A549 (cell line): ENCODE measurements at regions not wholly inside any gene's neighbourhood (a gene's known extent, or its start where the extent isn't known, plus 50 kb on each side); places are given as distances from the start of the nearest gene placed in this dataset.

ENCODE experiments used
- ATAC-seq, 2 experiments: fragments of 200-7000 bp in 1 of 2; fragments of >200 bp in 1 of 2; cut with Nextera tagmentation in 1 of 2; cut with Tn5 transposase in 1 of 2; 3 replicates each; pipeline versions ENCODE4 v1.8.0 to v1.9.1; 2018 to 2020; ENCODE audit warnings: mild to moderate bottlenecking in 1 of 2, moderate library complexity in 1 of 2
- CTCF ChIA-PET: fragments of 300-600 bp; sonication (Branson Sonifier 250); formaldehyde crosslinking; extraction: SDS; loops from one replicate; lab custom pipeline; 2021; ENCODE audit warnings: antibody characterized with exemption, inconsistent platforms; lab: Yijun Ruan, JAX
- POLR2A ChIA-PET: fragments of 350-600 bp; formaldehyde crosslinking; extraction: SDS; loops from one replicate; lab custom pipeline; 2021; ENCODE audit warnings: antibody characterized with exemption, inconsistent platforms; lab: Yijun Ruan, JAX
- DNase-seq, 2 experiments: peaks; one replicate each; pipeline versions ENCODE4 v3.0.0 to v3.0.0-alpha.2; 2011 to 2016; ENCODE audit warnings: low read depth in 1 of 2, low spot score in 1 of 2
- FAIRE-seq: peaks from 2 replicates; lab custom pipeline; 2011; peaks lifted over from hg19 to GRCh38; lab: Jason Lieb, UNC
- H3K27ac ChIP-seq, 2 experiments: fragments of >200 bp; sonication (Bioruptor Twin); formaldehyde crosslinking; 3 replicates each; pipeline ENCODE4 v1.5.1; 2016 to 2017
- H3K4me1 ChIP-seq: fragments of >200 bp; sonication (Bioruptor Twin); formaldehyde crosslinking; 3 replicates; pipeline ENCODE4 v1.6.1; 2016
- H3K4me2 ChIP-seq: fragments of >200 bp; sonication (Bioruptor Twin); formaldehyde crosslinking; 3 replicates; pipeline ENCODE4 v1.6.1; 2016
- H3K4me3 ChIP-seq: fragments of >200 bp; sonication (Bioruptor Twin); formaldehyde crosslinking; 3 replicates; pipeline ENCODE4 v1.5.1; 2016
- H3K9me3 ChIP-seq: fragments of >200 bp; sonication (Bioruptor Twin); formaldehyde crosslinking; 3 replicates; pipeline ENCODE4 v1.6.1; 2016
- ATOH8 ChIP-seq: fragments of 250-450 bp; sonication (Bioruptor Pico); IDR thresholded peaks from 2 replicates; pipeline ENCODE4 v1.5.0; 2020; ENCODE audit warnings: low read depth, mild to moderate bottlenecking, moderate library complexity
- BHLHE40 ChIP-seq: IDR thresholded peaks from 2 replicates; pipeline ENCODE4 v1.6.1; 2012; ENCODE audit warnings: low read depth, low read length, inconsistent platforms
- EHF ChIP-seq: fragments of 250-450 bp; sonication (Bioruptor Pico); IDR thresholded peaks from 2 replicates; pipeline ENCODE4 v1.5.0; 2020; ENCODE audit warnings: mild to moderate bottlenecking
- ESRRA ChIP-seq: fragments of 150-350 bp; IDR thresholded peaks from 2 replicates; pipeline ENCODE4 v1.6.1; 2014; ENCODE audit warnings: mild to moderate bottlenecking, low read length, borderline replicate concordance
- FOSB ChIP-seq: fragments of 250-450 bp; sonication (Bioruptor Pico); IDR thresholded peaks from 2 replicates; pipeline ENCODE4 v1.5.0; 2020; ENCODE audit warnings: mild to moderate bottlenecking, moderate library complexity
- FOXS1 ChIP-seq: fragments of 250-450 bp; sonication (Bioruptor Pico); IDR thresholded peaks from 2 replicates; pipeline ENCODE4 v1.5.0; 2020; ENCODE audit warnings: mild to moderate bottlenecking, moderate library complexity
- HDAC2 ChIP-seq: fragments of 200-600 bp; sonication (generic); IDR thresholded peaks from 2 replicates; pipeline ENCODE4 v1.6.1; 2016
- HMGXB4 ChIP-seq: fragments of 250-450 bp; sonication (Bioruptor Pico); IDR thresholded peaks from 2 replicates; pipeline ENCODE4 v1.5.0; 2021; ENCODE audit warnings: mild to moderate bottlenecking, moderate library complexity, borderline replicate concordance
- JUNB ChIP-seq: fragments of >200 bp; sonication (Bioruptor Twin); formaldehyde crosslinking; IDR thresholded peaks from 2 replicates; pipeline ENCODE4 v1.6.1; 2016
- KDM1A ChIP-seq: fragments of 200-600 bp; sonication (generic); IDR thresholded peaks from 2 replicates; pipeline ENCODE4 v1.6.1; 2016; ENCODE audit warnings: low read depth, mild to moderate bottlenecking
- KDM5A ChIP-seq: fragments of 200-600 bp; sonication (generic); IDR thresholded peaks from 2 replicates; pipeline ENCODE4 v1.6.1; 2016; ENCODE audit warnings: antibody characterized with exemption, mild to moderate bottlenecking
- MAFK ChIP-seq: fragments of 450-650 bp; IDR thresholded peaks from 2 replicates; pipeline ENCODE4 v1.6.1; 2014; ENCODE audit not compliant: partially characterized antibody
- MAX ChIP-seq: IDR thresholded peaks from 2 replicates; pipeline ENCODE4 v1.6.1; 2012
- MYC ChIP-seq: IDR thresholded peaks from 2 replicates; pipeline ENCODE4 v1.6.1; 2012; ENCODE audit warnings: mild to moderate bottlenecking, inconsistent platforms, low read length, improper control_type of control experiment, borderline replicate concordance
- NFE2L2 ChIP-seq: fragments of 150-350 bp; conservative IDR thresholded peaks from 2 replicates; pipeline ENCODE4 v1.6.1; 2014; ENCODE audit warnings: low read length
- PHF8 ChIP-seq: fragments of 200-600 bp; sonication (generic); IDR thresholded peaks from 2 replicates; pipeline ENCODE4 v1.6.1; 2016; ENCODE audit warnings: low read depth, mild to moderate bottlenecking, antibody characterized with exemption, moderate library complexity, borderline replicate concordance
- POLR2A ChIP-seq: IDR thresholded peaks from 2 replicates; pipeline ENCODE4 v1.6.1; 2012; ENCODE audit warnings: mild to moderate bottlenecking, low read length
- POLR2AphosphoS2 ChIP-seq: conservative IDR thresholded peaks from 2 replicates; pipeline ENCODE4 v1.6.1; 2012; ENCODE audit warnings: low read length, improper control_type of control experiment, inconsistent platforms
- RAD21 ChIP-seq, 2 experiments: fragments of >200 bp in 1 of 2; sonication (Bioruptor Twin) in 1 of 2; formaldehyde crosslinking in 1 of 2; IDR thresholded peaks in 1 of 2; conservative IDR thresholded peaks in 1 of 2; 2 replicates in 1 of 2; 3 replicates in 1 of 2; pipeline ENCODE4 v1.6.1; 2012 to 2018; ENCODE audit warnings: inconsistent platforms in 1 of 2
- RCOR1 ChIP-seq: fragments of 150-350 bp; IDR thresholded peaks from 2 replicates; pipeline ENCODE4 v1.6.1; 2014; ENCODE audit warnings: antibody characterized with exemption, low read length, low read depth
- SMC3 ChIP-seq: fragments of >200 bp; sonication (Bioruptor Twin); formaldehyde crosslinking; IDR thresholded peaks from 3 replicates; pipeline ENCODE4 v1.6.1; 2018; ENCODE audit warnings: inconsistent platforms
- SREBF2 ChIP-seq: fragments of 450-650 bp; IDR thresholded peaks from 2 replicates; pipeline ENCODE4 v1.6.1; 2014; ENCODE audit warnings: mild to moderate bottlenecking, moderate library complexity
- TFCP2L1 ChIP-seq: fragments of 250-450 bp; sonication (Bioruptor Pico); IDR thresholded peaks from 2 replicates; pipeline ENCODE4 v1.5.0; 2021; ENCODE audit warnings: mild to moderate bottlenecking
- ZFP36 ChIP-seq: fragments of 450-650 bp; IDR thresholded peaks from 2 replicates; pipeline ENCODE4 v1.6.1; 2014; ENCODE audit warnings: borderline replicate concordance; ENCODE audit not compliant: partially characterized antibody
- ZNF302 ChIP-seq: fragments of 250-450 bp; sonication (Bioruptor Pico); IDR thresholded peaks from 2 replicates; pipeline ENCODE4 v1.9.0; 2021; ENCODE audit warnings: inconsistent platforms, mild to moderate bottlenecking, moderate library complexity
- WGBS: methylation state at CpG from one replicate; pipeline ENCODE4 v1.1.6; 2017; ENCODE audit errors: missing lambda C conversion rate; 5-methylcytosine and 5-hydroxymethylcytosine counted together

GRCh38 chr2:238988752-238989151 is 140.9 kb downstream of the TWIST2 start:
- no peak for TF ChIP-seq FOSB
- no peak for TF ChIP-seq POLR2A
- no peak for TF ChIP-seq MAFK
- no peak for TF ChIP-seq ESRRA
- no peak for TF ChIP-seq PHF8
- no peak for TF ChIP-seq MYC
- TF ChIP-seq HDAC2: no peak
- no peak for TF ChIP-seq BHLHE40
- TF ChIP-seq TFCP2L1 (CRISPR knock-in tag): no peak
- TF ChIP-seq EHF (CRISPR knock-in tag): no peak
- no peak for TF ChIP-seq SREBF2
- TF ChIP-seq POLR2AphosphoS2: no peak
- TF ChIP-seq FOXS1 (CRISPR knock-in tag): no peak
- TF ChIP-seq KDM5A: no peak
- TF ChIP-seq RAD21 (conservative IDR thresholded peaks at IDR 0.05 in 1 of 2, IDR thresholded peaks at IDR 0.05 in 1 of 2): no peak
- TF ChIP-seq MAX: no peak
- no peak for TF ChIP-seq ZFP36
- H3K27ac ChIP-seq: no peak overlapping the region
- H3K4me1 ChIP-seq: no peaks in the 10 kb centered on the region
- WGBS: 93% methylated on average over 3 of the region's 5 CpGs
- no peak for FAIRE-seq
- DNase-seq: no peak
- no peak for ATAC-seq
- CTCF ChIA-PET: no interaction called here
- no peak overlapping the region for H3K4me2 ChIP-seq
- peaks cover 4% of the 10 kb centered on the region for H3K9me3 ChIP-seq
- POLR2A ChIA-PET: no interaction called here
- no peak overlapping the region for H3K4me3 ChIP-seq

GRCh38 chr2:238989484-238989883 is 141.6 kb downstream of the TWIST2 start:
- ChIA-PET CTCF (no interaction called here), POLR2A (no interaction called here)
- no peak for FAIRE-seq
- Histone ChIP-seq H3K4me3 (no peak overlapping the region), H3K4me1 (no peaks in the 10 kb centered on the region), H3K27ac (no peak overlapping the region)
- TF ChIP-seq HMGXB4 (CRISPR knock-in tag) (no peak), ATOH8 (no peak), MAFK (no peak), JUNB (no peak), RCOR1 (no peak), ZNF302 (CRISPR knock-in tag) (no peak), SMC3 (no peak), KDM1A (no peak), ZFP36 (no peak)
- TF ChIP-seq, all 56 proteins: peak for 0
- ATAC-seq: no peak
- Histone ChIP-seq H3K4me2 (no peak overlapping the region), H3K9me3 (peaks cover 11% of the 10 kb centered on the region)
- no peak for DNase-seq
- 78% methylated on average over 10 of the region's 10 CpGs for WGBS

GRCh38 chr2:238994432-238994831 is 146.5 kb downstream of the TWIST2 start:
- no peak overlapping the region for H3K4me3 ChIP-seq
- H3K9me3 ChIP-seq: peaks cover 22% of the 10 kb centered on the region
- 72% methylated on average over 3 of the region's 3 CpGs for WGBS
- no peaks in the 10 kb centered on the region for H3K4me1 ChIP-seq
- FAIRE-seq: no peak
- ChIA-PET CTCF (interaction anchor here (0.6 kb wide), 1 partner anchor 20 kb away, joined by 3 read pairs; no protein-coding TSS in a partner anchor), POLR2A (no interaction called here)
- no peak for DNase-seq
- no peak for ATAC-seq
- no peak overlapping the region for H3K4me2 ChIP-seq
- H3K27ac ChIP-seq: no peak overlapping the region
- no peak for TF ChIP-seq NFE2L2
